IMR-90 (cell line): ENCODE measurements at regions not wholly inside any gene's neighbourhood (a gene's known extent, or its start where the extent isn't known, plus 50 kb on each side); places are given as distances from the start of the nearest gene placed in this dataset.

Experiments
- CTCF ChIP-seq: conservative IDR thresholded peaks from 2 replicates; pipeline ENCODE4 v1.5.1; 2012; ENCODE audit warnings: mild to moderate bottlenecking, low read depth, low read length, improper control_type of control experiment
- ELK1 ChIP-seq: fragments of 150-350 bp; IDR thresholded peaks from 2 replicates; pipeline ENCODE4 v1.6.1; 2016; ENCODE audit warnings: low read depth, mild to moderate bottlenecking, low read length, moderate library complexity, borderline replicate concordance
- FOS ChIP-seq: fragments of 150-350 bp; IDR thresholded peaks from 2 replicates; pipeline ENCODE4 v1.6.1; 2016; ENCODE audit warnings: low read depth, low read length
- MAZ ChIP-seq: IDR thresholded peaks from 2 replicates; pipeline ENCODE4 v1.6.1; 2012; ENCODE audit warnings: low read depth, mild to moderate bottlenecking, low read length, improper control_type of control experiment, moderate library complexity, borderline replicate concordance
- MXI1 ChIP-seq: IDR thresholded peaks from 2 replicates; pipeline ENCODE4 v1.6.1; 2012; ENCODE audit warnings: low read depth, mild to moderate bottlenecking, low read length, moderate library complexity, borderline replicate concordance
- NFE2L2 ChIP-seq: fragments of 150-350 bp; IDR thresholded peaks from 2 replicates; pipeline ENCODE4 v1.6.1; 2016; ENCODE audit warnings: low read depth, mild to moderate bottlenecking, low read length
- POLR2A ChIP-seq: IDR thresholded peaks from 2 replicates; pipeline ENCODE4 v1.6.1; 2012; ENCODE audit warnings: mild to moderate bottlenecking, low read depth, low read length
- RCOR1 ChIP-seq: IDR thresholded peaks from 2 replicates; pipeline ENCODE4 v1.6.1; 2012; ENCODE audit warnings: mild to moderate bottlenecking, low read length, improper control_type of control experiment; ENCODE audit not compliant: insufficient replicate concordance
- SMC3 ChIP-seq: fragments of 150-350 bp; IDR thresholded peaks from 2 replicates; pipeline ENCODE4 v1.6.1; 2016; ENCODE audit warnings: low read depth, mild to moderate bottlenecking, antibody characterized with exemption, low read length, moderate library complexity

DNA sequence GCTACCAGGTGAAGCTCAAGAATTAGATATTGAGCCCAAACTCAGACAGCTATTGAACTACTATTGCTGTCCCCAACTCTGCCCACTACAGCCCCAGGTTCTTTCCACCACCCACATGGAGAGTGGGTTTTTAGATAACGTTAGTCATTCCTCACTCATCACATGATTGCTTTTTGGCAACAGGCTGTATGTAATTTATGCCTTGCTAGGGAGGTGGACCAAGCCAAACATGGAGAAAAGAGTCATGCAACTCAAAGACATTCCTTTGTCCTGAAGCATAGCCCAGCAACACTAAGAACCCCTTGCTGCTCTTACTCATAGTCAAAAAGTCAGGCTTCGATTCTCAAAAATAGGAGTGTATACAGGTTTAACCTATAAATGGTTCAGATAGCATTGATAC, 275.9 kb upstream of the VCX3A start:
- TF ChIP-seq CTCF (no peak), SMC3 (no peak), POLR2A (no peak), ELK1 (no peak), FOS (no peak), NFE2L2 (no peak), MXI1 (no peak), RCOR1 (no peak), MAZ (no peak)
